ENCODE measurements at regions not wholly inside any gene's neighbourhood (a gene's known extent, or its start where the extent isn't known, plus 50 kb on each side); places are given as distances from the start of the nearest gene placed in this dataset.
A peak's percentile ranks its signal among the peaks of the same experiment; 100 is the strongest.

- DNase-seq (ENCODE audit: low read depth in 1 of 2, low spot score in 1 of 2) = peak; percentile 72 to 77
- H3K36me3 ChIP-seq = no peaks in the 10 kb centered on the region
- H3K27ac ChIP-seq = no peak overlapping the region
- no peak overlapping the region for H3K4me3 ChIP-seq
- no peaks in the 10 kb centered on the region for H3K9me3 ChIP-seq (ENCODE audit: low read depth)
- H3K4me1 ChIP-seq (ENCODE audit: low read depth) = no peaks in the 10 kb centered on the region
- peak; percentile 73 for TF ChIP-seq CTCF (IDR thresholded peaks at IDR 0.05; ENCODE audit: low read depth, low read length)
- H3K27me3 ChIP-seq = no peaks in the 10 kb centered on the region
These were observed 255.7 kb downstream of the MBNL1 start for GRCh38 chr3:152524198-152525140.

- no peak overlapping the region for H3K27ac ChIP-seq
- DNase-seq (ENCODE audit: low read depth in 1 of 2, low spot score in 1 of 2) = no peak
These were observed 263.0 kb downstream of the MBNL1 start for GRCh38 chr3:152531717-152532116.

GRCh38 chr3:152538518-152538917 lies 269.8 kb downstream of the MBNL1 start:
- no peaks in the 10 kb centered on the region for H3K4me1 ChIP-seq (ENCODE audit: low read depth)

More at GRCh38 chr3:152531717-152532116, 263.0 kb downstream of the MBNL1 start:
- H3K36me3 ChIP-seq = no peaks in the 10 kb centered on the region
- no peak for TF ChIP-seq CTCF (IDR thresholded peaks at IDR 0.05; ENCODE audit: low read depth, low read length)
- no peaks in the 10 kb centered on the region for H3K27me3 ChIP-seq
- no peaks in the 10 kb centered on the region for H3K9me3 ChIP-seq (ENCODE audit: low read depth)
- H3K4me1 ChIP-seq (ENCODE audit: low read depth) = no peaks in the 10 kb centered on the region
- H3K4me3 ChIP-seq = no peak overlapping the region

GRCh38 chr3:152539191-152539764 lies 270.5 kb downstream of the MBNL1 start:
- Histone ChIP-seq H3K27me3 (no peaks in the 10 kb centered on the region), H3K9me3 (ENCODE audit: low read depth) (no peaks in the 10 kb centered on the region), H3K4me3 (no peak overlapping the region), H3K27ac (no peak overlapping the region), H3K36me3 (no peaks in the 10 kb centered on the region), H3K4me1 (ENCODE audit: low read depth) (no peaks in the 10 kb centered on the region)
- TF ChIP-seq CTCF (IDR thresholded peaks at IDR 0.05; ENCODE audit: low read depth, low read length) = no peak
- no peak for DNase-seq (ENCODE audit: low read depth in 1 of 2, low spot score in 1 of 2)

More at GRCh38 chr3:152538518-152538917, 269.8 kb downstream of the MBNL1 start:
- Histone ChIP-seq H3K9me3 (ENCODE audit: low read depth) (no peaks in the 10 kb centered on the region), H3K36me3 (no peaks in the 10 kb centered on the region), H3K27ac (no peak overlapping the region), H3K4me3 (no peak overlapping the region), H3K27me3 (no peaks in the 10 kb centered on the region)
- no peak for DNase-seq (ENCODE audit: low read depth in 1 of 2, low spot score in 1 of 2)
- no peak for TF ChIP-seq CTCF (IDR thresholded peaks at IDR 0.05; ENCODE audit: low read depth, low read length)

GRCh38 chr3:152540120-152540519 lies 271.4 kb downstream of the MBNL1 start:
- Histone ChIP-seq H3K36me3 (no peaks in the 10 kb centered on the region), H3K9me3 (ENCODE audit: low read depth) (no peaks in the 10 kb centered on the region), H3K27me3 (no peaks in the 10 kb centered on the region), H3K27ac (no peak overlapping the region), H3K4me3 (no peak overlapping the region), H3K4me1 (ENCODE audit: low read depth) (no peaks in the 10 kb centered on the region)
- no peak for DNase-seq (ENCODE audit: low read depth in 1 of 2, low spot score in 1 of 2)
- no peak for TF ChIP-seq CTCF (IDR thresholded peaks at IDR 0.05; ENCODE audit: low read depth, low read length)
